Smooth muscle cell (in vitro differentiated cells): ENCODE measurements at regions not wholly inside any gene's neighbourhood (a gene's known extent, or its start where the extent isn't known, plus 50 kb on each side); places are given as distances from the start of the nearest gene placed in this dataset.

Experiments used
- DNase-seq: peaks from one replicate; lab custom pipeline; 2025; ENCODE audit not compliant: unreplicated experiment; lab: John Stamatoyannopoulos, UW
- H2AFZ ChIP-seq: fragments of 200-600 bp; sonication (generic); 2 replicates; pipeline ENCODE4 v1.6.0; 2016; ENCODE audit warnings: antibody characterized with exemption, low read depth, mild to moderate bottlenecking
- H3F3A ChIP-seq: fragments of 200-600 bp; sonication (generic); 2 replicates; pipeline ENCODE4 v1.6.0; 2017; ENCODE audit warnings: antibody characterized with exemption, low read depth
- H3K27ac ChIP-seq: fragments of 200-600 bp; sonication (generic); 2 replicates; pipeline ENCODE4 v1.5.1; 2016; ENCODE audit warnings: low read depth, mild to moderate bottlenecking
- H3K27me3 ChIP-seq: fragments of 200-600 bp; sonication (generic); 2 replicates; pipeline ENCODE4 v1.6.1; 2016; ENCODE audit warnings: low read depth, mild to moderate bottlenecking
- H3K36me3 ChIP-seq: fragments of 200-600 bp; sonication (generic); 2 replicates; pipeline ENCODE4 v1.5.1; 2016; ENCODE audit warnings: low read depth
- H3K4me1 ChIP-seq: fragments of 200-600 bp; sonication (generic); 2 replicates; pipeline ENCODE4 v1.5.1; 2016; ENCODE audit warnings: low read depth
- H3K4me2 ChIP-seq: fragments of 200-600 bp; sonication (generic); 2 replicates; pipeline ENCODE4 v1.6.0; 2016; ENCODE audit warnings: mild to moderate bottlenecking
- H3K4me3 ChIP-seq: fragments of 200-600 bp; sonication (generic); 2 replicates; pipeline ENCODE4 v1.5.1; 2016; ENCODE audit warnings: mild to moderate bottlenecking
- H3K79me2 ChIP-seq: fragments of 200-600 bp; sonication (generic); 2 replicates; pipeline ENCODE4 v1.6.0; 2016; ENCODE audit warnings: low read depth, mild to moderate bottlenecking
- H3K9ac ChIP-seq: fragments of 200-600 bp; sonication (generic); 2 replicates; pipeline ENCODE4 v1.6.0; 2016; ENCODE audit warnings: low read depth
- H3K9me3 ChIP-seq: fragments of 200-600 bp; sonication (generic); replicated peaks from 2 replicates; pipeline ENCODE4 v1.5.1; 2016; ENCODE audit warnings: low read depth
- H4K20me1 ChIP-seq: fragments of 200-600 bp; sonication (generic); 2 replicates; pipeline ENCODE4 v1.6.0; 2016; ENCODE audit warnings: low read depth
- WGBS: methylation state at CpG from one replicate; pipeline ENCODE4 v1.1.7; 2016; ENCODE audit warnings: low lambda C conversion rate; 5-methylcytosine and 5-hydroxymethylcytosine counted together
- TF ChIP-seq, protein P1 (sequence below): fragments of 200-600 bp; sonication (generic); IDR thresholded peaks from 2 replicates; pipeline ENCODE4 v1.5.1; 2017; ENCODE audit warnings: borderline replicate concordance, mild to moderate bottlenecking, antibody characterized with exemption; ENCODE audit not compliant: insufficient read depth, poor library complexity, severe bottlenecking

DNA sequence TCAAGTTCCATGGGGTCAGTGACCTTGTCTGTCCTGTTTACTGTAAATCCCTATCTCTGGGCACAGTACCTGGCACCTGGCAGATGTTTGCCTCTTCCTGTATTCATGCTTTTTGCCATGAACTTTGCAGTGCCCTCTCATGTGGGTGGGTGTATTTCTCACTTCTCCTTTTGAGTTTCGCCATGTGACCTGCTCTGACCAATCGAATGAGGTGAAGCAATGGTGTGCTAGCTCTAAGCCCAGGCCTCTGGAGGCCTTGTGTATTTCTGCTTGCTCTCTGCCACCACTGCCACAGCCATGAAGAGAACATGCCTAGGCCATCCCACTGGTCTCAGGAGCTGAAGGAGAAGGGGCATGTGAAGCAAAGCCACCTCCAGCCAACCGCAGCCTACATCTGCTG is 185.5 kb upstream of the ZC3H12A start:
- Histone ChIP-seq H3K9me3 (no peaks in the 10 kb centered on the region), H3F3A (no peaks in the 10 kb centered on the region), H3K36me3 (no peaks in the 10 kb centered on the region), H3K9ac (no peak overlapping the region), H3K4me1 (no peaks in the 10 kb centered on the region), H3K27me3 (peaks cover 15% of the 10 kb centered on the region), H3K79me2 (no peaks in the 10 kb centered on the region), H4K20me1 (no peaks in the 10 kb centered on the region), H2AFZ (no peak overlapping the region), H3K4me3 (no peak overlapping the region), H3K27ac (no peak overlapping the region), H3K4me2 (no peak overlapping the region)
- TF ChIP-seq, protein P1, sequence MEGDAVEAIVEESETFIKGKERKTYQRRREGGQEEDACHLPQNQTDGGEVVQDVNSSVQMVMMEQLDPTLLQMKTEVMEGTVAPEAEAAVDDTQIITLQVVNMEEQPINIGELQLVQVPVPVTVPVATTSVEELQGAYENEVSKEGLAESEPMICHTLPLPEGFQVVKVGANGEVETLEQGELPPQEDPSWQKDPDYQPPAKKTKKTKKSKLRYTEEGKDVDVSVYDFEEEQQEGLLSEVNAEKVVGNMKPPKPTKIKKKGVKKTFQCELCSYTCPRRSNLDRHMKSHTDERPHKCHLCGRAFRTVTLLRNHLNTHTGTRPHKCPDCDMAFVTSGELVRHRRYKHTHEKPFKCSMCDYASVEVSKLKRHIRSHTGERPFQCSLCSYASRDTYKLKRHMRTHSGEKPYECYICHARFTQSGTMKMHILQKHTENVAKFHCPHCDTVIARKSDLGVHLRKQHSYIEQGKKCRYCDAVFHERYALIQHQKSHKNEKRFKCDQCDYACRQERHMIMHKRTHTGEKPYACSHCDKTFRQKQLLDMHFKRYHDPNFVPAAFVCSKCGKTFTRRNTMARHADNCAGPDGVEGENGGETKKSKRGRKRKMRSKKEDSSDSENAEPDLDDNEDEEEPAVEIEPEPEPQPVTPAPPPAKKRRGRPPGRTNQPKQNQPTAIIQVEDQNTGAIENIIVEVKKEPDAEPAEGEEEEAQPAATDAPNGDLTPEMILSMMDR = no peak
- no peak for DNase-seq
- WGBS = 95% methylated on average over 3 of the region's 3 CpGs

DNA sequence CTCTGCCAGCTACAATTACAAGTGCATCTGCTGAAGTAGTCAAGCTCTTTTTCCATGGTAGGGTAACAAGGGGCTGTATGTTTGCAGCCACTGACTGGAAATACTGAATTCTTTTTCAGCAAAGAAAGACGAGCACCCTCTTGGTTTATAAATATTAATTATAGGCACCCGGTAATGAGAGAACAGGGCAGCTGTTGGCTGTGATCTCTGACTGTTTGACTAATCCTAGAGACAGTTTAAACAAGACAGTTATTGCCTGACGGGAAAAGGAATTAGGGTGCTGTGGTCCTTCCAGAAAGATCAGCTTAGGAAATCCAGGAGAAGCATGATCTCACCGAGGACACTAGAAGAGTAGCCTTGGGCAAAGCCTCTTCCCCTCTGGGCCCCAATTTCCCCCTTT is 183.7 kb upstream of the ZC3H12A start:
- no peak overlapping the region for H3K4me3 ChIP-seq
- H3K4me2 ChIP-seq = no peak overlapping the region

DNA sequence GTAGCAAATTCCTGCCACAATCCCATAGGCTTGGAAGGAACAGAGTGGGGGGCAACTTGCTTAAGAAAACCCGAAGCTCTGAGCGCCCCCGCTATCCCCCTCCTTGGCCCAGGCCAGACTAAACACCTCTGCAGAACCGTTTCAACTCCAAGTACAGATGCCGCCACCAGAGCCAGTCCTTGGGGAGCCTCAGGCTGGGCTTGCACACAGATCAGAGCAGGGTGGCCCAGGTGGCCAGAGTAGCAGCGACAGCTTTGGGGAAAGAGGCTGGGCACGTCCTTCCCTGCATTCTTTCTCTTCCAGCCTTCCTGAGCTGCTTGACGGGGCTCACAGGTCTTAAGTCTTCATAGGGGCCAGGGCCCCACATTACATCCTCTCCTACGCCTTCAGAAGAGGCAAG is 181.6 kb upstream of the ZC3H12A start:
- no peaks in the 10 kb centered on the region for H4K20me1 ChIP-seq
- WGBS = 83% methylated on average over 9 of the region's 9 CpGs
- H3K4me1 ChIP-seq = no peaks in the 10 kb centered on the region
- no peak overlapping the region for H3K4me3 ChIP-seq
- H3K79me2 ChIP-seq = no peaks in the 10 kb centered on the region
- no peaks in the 10 kb centered on the region for H3K36me3 ChIP-seq
- H3F3A ChIP-seq = no peaks in the 10 kb centered on the region
- H2AFZ ChIP-seq = no peak overlapping the region
- no peak overlapping the region for H3K27ac ChIP-seq
- H3K9me3 ChIP-seq = no peaks in the 10 kb centered on the region
- no peak for DNase-seq
- H3K9ac ChIP-seq = no peak overlapping the region
- peaks cover 36% of the 10 kb centered on the region for H3K27me3 ChIP-seq
- TF ChIP-seq, protein P1 = no peak
- no peak overlapping the region for H3K4me2 ChIP-seq

More for the DNA sequence above, 183.7 kb upstream of the ZC3H12A start:
- no peaks in the 10 kb centered on the region for H3K79me2 ChIP-seq
- no peak overlapping the region for H3K27ac ChIP-seq
- H3K27me3 ChIP-seq = peaks cover 21% of the 10 kb centered on the region
- no peaks in the 10 kb centered on the region for H3K9me3 ChIP-seq
- no peaks in the 10 kb centered on the region for H3F3A ChIP-seq
- no peaks in the 10 kb centered on the region for H3K4me1 ChIP-seq
- no peaks in the 10 kb centered on the region for H3K36me3 ChIP-seq
- 56% methylated on average over 4 of the region's 4 CpGs for WGBS
- H2AFZ ChIP-seq = no peak overlapping the region
- no peak for DNase-seq
- no peak overlapping the region for H3K9ac ChIP-seq
- TF ChIP-seq, protein P1 = no peak
- H4K20me1 ChIP-seq = no peaks in the 10 kb centered on the region

DNA sequence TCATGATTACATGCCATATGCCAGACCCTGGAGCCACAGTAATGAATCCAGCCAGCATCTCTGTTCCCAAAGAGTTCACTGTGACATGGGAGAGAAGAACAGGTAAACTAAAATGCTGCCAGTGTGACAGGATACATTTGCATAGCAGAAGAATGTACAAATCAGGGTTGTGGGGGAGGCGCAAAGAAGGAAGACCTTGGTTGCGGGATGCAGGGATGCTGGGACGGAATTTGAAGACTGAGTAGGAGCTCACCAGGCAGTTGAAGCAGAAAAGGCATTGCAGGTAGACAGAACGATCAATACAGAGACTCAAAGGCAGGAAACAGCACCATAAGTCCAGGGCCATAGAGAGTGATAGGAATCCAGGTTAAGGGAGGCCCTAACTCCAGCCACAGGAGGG is 180.3 kb upstream of the ZC3H12A start:
- H3K79me2 ChIP-seq = no peaks in the 10 kb centered on the region
- H3K4me1 ChIP-seq = no peaks in the 10 kb centered on the region
- no peak overlapping the region for H3K4me3 ChIP-seq
- 88% methylated on average over 4 of the region's 4 CpGs for WGBS
- no peaks in the 10 kb centered on the region for H3K9me3 ChIP-seq
- no peaks in the 10 kb centered on the region for H4K20me1 ChIP-seq
- H3K36me3 ChIP-seq = no peaks in the 10 kb centered on the region
- no peak overlapping the region for H2AFZ ChIP-seq
- H3K27ac ChIP-seq = no peak overlapping the region
- no peak for DNase-seq
- no peaks in the 10 kb centered on the region for H3F3A ChIP-seq
- peaks cover 41% of the 10 kb centered on the region for H3K27me3 ChIP-seq
- TF ChIP-seq, protein P1 = no peak
- H3K4me2 ChIP-seq = no peak overlapping the region
- no peak overlapping the region for H3K9ac ChIP-seq
